C4-2B (cell line): ENCODE measurements at regions not wholly inside any gene's neighbourhood (a gene's known extent, or its start where the extent isn't known, plus 50 kb on each side); places are given as distances from the start of the nearest gene placed in this dataset.
"Not testable (repeated sequence)": the region's sequence is repeated elsewhere in the genome, so short reads cannot be mapped to it uniquely, and the experiment has no call there.

Source experiments
- H3K27ac ChIP-seq: fragments of 450-650 bp; 2 replicates; pipeline ENCODE4 v1.5.1; 2017
- CTCF ChIP-seq: fragments of 450-650 bp; conservative IDR thresholded peaks from 2 replicates; pipeline ENCODE4 v1.5.1; 2017; ENCODE audit warnings: mild to moderate bottlenecking
- ZFX ChIP-seq: fragments of 450-650 bp; IDR thresholded peaks from 2 replicates; pipeline ENCODE4 v1.6.1; 2017

GRCh38 chr5:3325201-3325971, 270.2 kb upstream of the IRX1 start:
- TF ChIP-seq CTCF (no peak), ZFX (no peak)
- H3K27ac ChIP-seq = no peak overlapping the region

- TF ChIP-seq CTCF (no peak), ZFX (no peak)
- H3K27ac ChIP-seq = no peak overlapping the region
Measured at GRCh38 chr5:3324421-3325101, 271.1 kb upstream of the IRX1 start.

GRCh38 chr5:3323966-3324365, 271.7 kb upstream of the IRX1 start:
- H3K27ac ChIP-seq = not testable (repeated sequence)

- TF ChIP-seq CTCF (no peak), ZFX (no peak)
- no peak overlapping the region for H3K27ac ChIP-seq
Measured at GRCh38 chr5:3323144-3323543, 272.5 kb upstream of the IRX1 start.

GRCh38 chr5:3322642-3323041, 273.0 kb upstream of the IRX1 start:
- no peak for TF ChIP-seq CTCF
- TF ChIP-seq ZFX = no peak
- H3K27ac ChIP-seq = no peak overlapping the region

- no peak overlapping the region for H3K27ac ChIP-seq
- TF ChIP-seq CTCF = no peak
- TF ChIP-seq ZFX = no peak
Measured at GRCh38 chr5:3321923-3322322, 273.7 kb upstream of the IRX1 start.

- TF ChIP-seq ZFX (no peak), CTCF (no peak)
- H3K27ac ChIP-seq = no peak overlapping the region
Measured at GRCh38 chr5:3321119-3321760, 274.4 kb upstream of the IRX1 start.
